Mesenchymal stem cell (in vitro differentiated cells and primary cell): ENCODE measurements at regions not wholly inside any gene's neighbourhood (a gene's known extent, or its start where the extent isn't known, plus 50 kb on each side); places are given as distances from the start of the nearest gene placed in this dataset.

Experiments
- DNase-seq: peaks from one replicate; pipeline ENCODE4 v3.0.0-alpha.2; 2013
- H2AFZ ChIP-seq: one replicate; pipeline ENCODE4 v1.6.1; 2013; ENCODE audit warnings: low read depth, mild to moderate bottlenecking, control low read depth, inconsistent platforms, low read length, moderate library complexity
- H2AK5ac ChIP-seq: 2 replicates; pipeline ENCODE4 v1.6.1; 2013; ENCODE audit warnings: low read length, moderate library complexity, mild to moderate bottlenecking, inconsistent platforms; ENCODE audit not compliant: severe bottlenecking
- H2BK120ac ChIP-seq: one replicate; pipeline ENCODE4 v1.6.1; 2013; ENCODE audit warnings: low read depth, mild to moderate bottlenecking, inconsistent platforms, low read length, moderate library complexity
- H2BK12ac ChIP-seq, 2 experiments: one replicate each; pipeline ENCODE4 v1.6.1; 2013; ENCODE audit warnings: inconsistent platforms in 2 of 2, low read length in 2 of 2, mild to moderate bottlenecking in 2 of 2, moderate library complexity in 2 of 2, control low read depth in 1 of 2
- H2BK15ac ChIP-seq: one replicate; pipeline ENCODE4 v1.6.1; 2013; ENCODE audit warnings: mild to moderate bottlenecking, low read depth, inconsistent platforms; ENCODE audit not compliant: poor library complexity, severe bottlenecking
- H2BK5ac ChIP-seq: 2 replicates; pipeline ENCODE4 v1.6.1; 2013; ENCODE audit warnings: low read depth, mild to moderate bottlenecking, low read length, control low read depth, inconsistent platforms; ENCODE audit not compliant: poor library complexity, severe bottlenecking
- H3K14ac ChIP-seq, 2 experiments: one replicate each; pipeline ENCODE4 v1.6.1; 2013; ENCODE audit warnings: inconsistent platforms in 2 of 2, low read length in 2 of 2, control low read depth in 1 of 2, mild to moderate bottlenecking in 1 of 2, moderate library complexity in 1 of 2
- H3K18ac ChIP-seq, 2 experiments: one replicate each; pipeline ENCODE4 v1.6.1; 2013; ENCODE audit warnings: inconsistent platforms in 2 of 2, low read length in 2 of 2, control low read depth in 1 of 2, low read depth in 1 of 2, mild to moderate bottlenecking in 1 of 2
- H3K23ac ChIP-seq, 2 experiments: one replicate each; pipeline ENCODE4 v1.6.1; 2013; ENCODE audit warnings: inconsistent platforms in 2 of 2, low read length in 2 of 2, mild to moderate bottlenecking in 2 of 2, moderate library complexity in 2 of 2, control low read depth in 1 of 2
- H3K27ac ChIP-seq: 2 replicates; pipeline ENCODE4 v1.5.1; 2013; ENCODE audit warnings: mild to moderate bottlenecking, moderate library complexity, low read length, control low read depth, inconsistent platforms; ENCODE audit not compliant: poor library complexity, severe bottlenecking
- H3K27me3 ChIP-seq, 2 experiments: 2 replicates each; pipeline versions ENCODE4 v1.6.1 to v1.7.0; 2013; ENCODE audit warnings: low read length in 2 of 2, mild to moderate bottlenecking in 2 of 2, moderate library complexity in 2 of 2, control low read depth in 1 of 2, inconsistent platforms in 1 of 2; ENCODE audit not compliant: control insufficient read depth in 1 of 2, insufficient read depth in 1 of 2
- H3K36me3 ChIP-seq, 2 experiments: 2 replicates each; pipeline versions ENCODE4 v1.6.1 to v1.7.0; 2013; ENCODE audit warnings: low read length in 2 of 2, control low read depth in 1 of 2, inconsistent platforms in 1 of 2, low read depth in 1 of 2, mild to moderate bottlenecking in 1 of 2; ENCODE audit not compliant: insufficient read depth in 2 of 2, control insufficient read depth in 1 of 2
- H3K4ac ChIP-seq, 2 experiments: one replicate each; pipeline ENCODE4 v1.6.1; 2013; ENCODE audit warnings: inconsistent platforms in 2 of 2, low read length in 2 of 2, mild to moderate bottlenecking in 2 of 2, moderate library complexity in 2 of 2, control low read depth in 1 of 2, low read depth in 1 of 2
- H3K4me1 ChIP-seq: 2 replicates; pipeline ENCODE4 v1.6.1; 2013; ENCODE audit warnings: low read depth, low read length, control low read depth; ENCODE audit not compliant: control insufficient read depth, insufficient read depth
- H3K4me2 ChIP-seq: 2 replicates; pipeline ENCODE4 v1.6.1; 2013; ENCODE audit warnings: low read length, mild to moderate bottlenecking, inconsistent platforms; ENCODE audit not compliant: poor library complexity, severe bottlenecking
- H3K4me3 ChIP-seq, 2 experiments: 2 replicates each; pipeline versions ENCODE4 v1.5.1 to v1.7.0; 2013; ENCODE audit warnings: low read length in 2 of 2, mild to moderate bottlenecking in 2 of 2, control low read depth in 1 of 2, low read depth in 1 of 2; ENCODE audit not compliant: insufficient read depth in 1 of 2
- H3K79me1 ChIP-seq: replicated peaks from 2 replicates; pipeline ENCODE4 v1.6.1; 2013; ENCODE audit warnings: mild to moderate bottlenecking, control low read depth, low read length, inconsistent platforms; ENCODE audit not compliant: poor library complexity, severe bottlenecking
- H3K9ac ChIP-seq: 2 replicates; pipeline ENCODE4 v1.7.0; 2013; ENCODE audit warnings: mild to moderate bottlenecking, low read length, moderate library complexity
- H3K9me3 ChIP-seq: 2 replicates; pipeline ENCODE4 v1.7.0; 2013; ENCODE audit warnings: mild to moderate bottlenecking, low read length; ENCODE audit not compliant: control insufficient read depth
- H4K8ac ChIP-seq: one replicate; pipeline ENCODE4 v1.6.1; 2013; ENCODE audit warnings: inconsistent platforms, mild to moderate bottlenecking, low read length, moderate library complexity
- H4K91ac ChIP-seq: one replicate; pipeline ENCODE4 v1.6.1; 2013; ENCODE audit warnings: mild to moderate bottlenecking, low read length, inconsistent platforms
- WGBS: methylation state at CpG from one replicate; pipeline ENCODE4 v1.1.7; 2013; ENCODE audit warnings: mixed read lengths; 5-methylcytosine and 5-hydroxymethylcytosine counted together

- Histone ChIP-seq H3K27ac (no peak overlapping the region), H3K9ac (no peak overlapping the region), H4K91ac (no peak overlapping the region), H3K4ac (no peak overlapping the region), H3K18ac (no peak overlapping the region), H3K9me3 (peaks cover 12% of the 10 kb centered on the region), H3K27me3 (peaks cover 0 to 6% of the 10 kb centered on the region in 2 experiments), H3K4me2 (no peak overlapping the region), H2BK120ac (no peak overlapping the region), H2AFZ (no peak overlapping the region), H3K14ac (no peak overlapping the region), H2BK15ac (no peak overlapping the region), H4K8ac (no peak overlapping the region), H2AK5ac (no peak overlapping the region), H3K79me1 (no peaks in the 10 kb centered on the region), H2BK5ac (no peak overlapping the region), H2BK12ac (no peak overlapping the region), H3K36me3 (no peaks in the 10 kb centered on the region), H3K4me3 (no peak overlapping the region), H3K4me1 (no peaks in the 10 kb centered on the region), H3K23ac (no peak overlapping the region)
- 68% methylated on average over 4 of the region's 4 CpGs for WGBS
- DNase-seq = no peak
These were observed 823.2 kb downstream of the DHX35 start for GRCh38 chr20:39785252-39785917.

DNA sequence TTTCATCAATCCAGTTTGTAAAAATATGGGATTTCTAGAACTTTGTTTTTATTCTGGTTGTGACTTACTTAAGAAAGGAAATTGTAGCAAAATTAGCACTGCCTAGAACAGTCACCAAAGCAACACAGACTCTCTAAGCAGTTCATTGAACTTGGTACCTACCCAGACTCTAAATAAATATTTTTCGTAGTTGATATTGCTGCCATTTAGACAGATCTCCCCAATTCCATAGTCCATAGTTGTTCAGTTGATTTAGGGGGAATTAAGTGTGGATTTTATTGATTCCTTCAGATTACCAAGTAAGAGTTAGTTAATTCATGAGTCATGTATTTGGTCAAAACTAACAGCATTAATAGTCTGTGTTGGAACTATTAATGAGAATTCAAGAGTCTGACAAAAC is 822.5 kb downstream of the DHX35 start:
- no CpG with 5 or more reads among the region's 1 CpG for WGBS
- Histone ChIP-seq H3K14ac (no peak overlapping the region), H2BK12ac (no peak overlapping the region), H4K8ac (no peak overlapping the region), H3K4ac (no peak overlapping the region), H3K27ac (no peak overlapping the region), H3K27me3 (peaks cover 0 to 7% of the 10 kb centered on the region in 2 experiments), H3K36me3 (no peaks in the 10 kb centered on the region), H3K9ac (no peak overlapping the region), H3K4me2 (no peak overlapping the region), H3K4me1 (no peaks in the 10 kb centered on the region), H2AFZ (no peak overlapping the region), H2BK120ac (no peak overlapping the region), H4K91ac (no peak overlapping the region), H3K18ac (no peak overlapping the region), H3K23ac (no peak overlapping the region), H3K9me3 (peaks cover 12% of the 10 kb centered on the region), H3K79me1 (no peaks in the 10 kb centered on the region), H3K4me3 (no peak overlapping the region), H2BK15ac (no peak overlapping the region), H2AK5ac (no peak overlapping the region), H2BK5ac (no peak overlapping the region)
- no peak for DNase-seq

- WGBS = 36% methylated on average over 3 of the region's 5 CpGs
- no peak overlapping the region for H3K9ac ChIP-seq
- no peak overlapping the region for H3K23ac ChIP-seq
- H3K4me2 ChIP-seq = no peak overlapping the region
- H3K79me1 ChIP-seq = no peaks in the 10 kb centered on the region
- no peak overlapping the region for H4K91ac ChIP-seq
- H2BK15ac ChIP-seq = no peak overlapping the region
- H4K8ac ChIP-seq = no peak overlapping the region
- H3K18ac ChIP-seq = no peak overlapping the region
- no peak overlapping the region for H2AFZ ChIP-seq
- no peak overlapping the region for H3K14ac ChIP-seq
- H2BK12ac ChIP-seq = no peak overlapping the region
- peaks cover 1% of the 10 kb centered on the region for H3K4me1 ChIP-seq
- no peak overlapping the region for H3K4ac ChIP-seq
- H2BK120ac ChIP-seq = no peak overlapping the region
- H3K27ac ChIP-seq = no peak overlapping the region
- no peaks in the 10 kb centered on the region for H3K36me3 ChIP-seq
- H3K9me3 ChIP-seq = peaks cover 24% of the 10 kb centered on the region
- no peak overlapping the region for H2BK5ac ChIP-seq
- H3K27me3 ChIP-seq = peaks cover 0 to 27% of the 10 kb centered on the region in 2 experiments
- DNase-seq = no peak
- no peak overlapping the region for H3K4me3 ChIP-seq
- no peak overlapping the region for H2AK5ac ChIP-seq
These were observed 816.9 kb downstream of the DHX35 start for GRCh38 chr20:39778847-39779604.

DNA sequence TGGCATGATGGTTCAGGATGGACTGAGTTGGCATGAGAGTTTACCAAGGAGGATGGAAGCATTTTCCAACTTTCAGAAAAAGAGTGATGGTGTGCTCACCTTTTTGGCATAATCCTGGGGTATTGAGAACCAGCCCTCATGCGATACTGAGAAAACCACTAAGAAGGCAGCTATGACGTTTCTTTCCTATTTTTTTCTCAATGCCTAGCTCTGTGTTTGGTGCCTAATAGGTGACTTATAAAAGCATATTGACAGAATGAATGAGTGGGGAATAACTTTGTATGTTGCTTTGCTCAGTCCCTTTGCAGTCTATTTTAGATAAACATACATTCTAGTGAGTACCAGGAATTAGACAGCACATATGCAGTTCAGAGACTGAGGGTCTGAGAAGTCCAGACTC is 816.3 kb downstream of the DHX35 start:
- H2BK5ac ChIP-seq = no peak overlapping the region
- no peak overlapping the region for H2BK12ac ChIP-seq
- no peak overlapping the region for H2BK15ac ChIP-seq
- no peak overlapping the region for H3K23ac ChIP-seq
- H4K91ac ChIP-seq = no peak overlapping the region
- DNase-seq = no peak
- H3K4me2 ChIP-seq = no peak overlapping the region
- no peak overlapping the region for H3K4me3 ChIP-seq
- no peak overlapping the region for H2AFZ ChIP-seq
- H4K8ac ChIP-seq = no peak overlapping the region
- 100% methylated on average over 1 of the region's 2 CpGs for WGBS
- H3K27me3 ChIP-seq = peaks cover 0 to 26% of the 10 kb centered on the region in 2 experiments
- H3K79me1 ChIP-seq = no peaks in the 10 kb centered on the region
- H3K18ac ChIP-seq = no peak overlapping the region
- no peak overlapping the region for H2AK5ac ChIP-seq
- no peak overlapping the region for H3K14ac ChIP-seq
- no peak overlapping the region for H3K9ac ChIP-seq
- H3K27ac ChIP-seq = no peak overlapping the region
- H3K9me3 ChIP-seq = peaks cover 19% of the 10 kb centered on the region
- H3K4ac ChIP-seq = no peak overlapping the region
- H3K4me1 ChIP-seq = peaks cover 1% of the 10 kb centered on the region
- H3K36me3 ChIP-seq = no peaks in the 10 kb centered on the region
- no peak overlapping the region for H2BK120ac ChIP-seq
